ENCODE measurements at regions not wholly inside any gene's neighbourhood (a gene's known extent, or its start where the extent isn't known, plus 50 kb on each side); places are given as distances from the start of the nearest gene placed in this dataset.

GRCh38 chr10:107901076-107901475, 736.6 kb upstream of the SORCS1 start:
- TF ChIP-seq CTCF (IDR thresholded peaks at IDR 0.05; ENCODE audit: low read depth, low read length), result no peak
- Histone ChIP-seq H3K4me3 (ENCODE audit: low read depth, low read length) (no peak overlapping the region), H3K27me3 (ENCODE audit: control insufficient read depth, insufficient read depth, low read length) (no peaks in the 10 kb centered on the region), H3K27ac (ENCODE audit: low read depth, low read length) (no peak overlapping the region), H3K9me3 (ENCODE audit: control insufficient read depth, insufficient read depth, low read length) (peaks cover 7% of the 10 kb centered on the region; the same call in 1 of the 2 replicates)
- DNase-seq (ENCODE audit: low read depth, low spot score), result no peak
- CTCF ChIA-PET, result no interaction called here
- POLR2A ChIA-PET, result no interaction called here

- no peaks in the 10 kb centered on the region for H3K27me3 ChIP-seq (ENCODE audit: control insufficient read depth, insufficient read depth, low read length)
- H3K9me3 ChIP-seq (ENCODE audit: control insufficient read depth, insufficient read depth, low read length), result peaks cover 7% of the 10 kb centered on the region; the same call in 1 of the 2 replicates
- TF ChIP-seq CTCF (IDR thresholded peaks at IDR 0.05; ENCODE audit: low read depth, low read length), result no peak
- DNase-seq (ENCODE audit: low read depth, low spot score), result no peak
- ChIA-PET CTCF (no interaction called here), POLR2A (no interaction called here)
- no peak overlapping the region for H3K27ac ChIP-seq (ENCODE audit: low read depth, low read length)
- H3K4me3 ChIP-seq (ENCODE audit: low read depth, low read length), result no peak overlapping the region
Measured at GRCh38 chr10:107900131-107900530, 735.6 kb upstream of the SORCS1 start.

DNA sequence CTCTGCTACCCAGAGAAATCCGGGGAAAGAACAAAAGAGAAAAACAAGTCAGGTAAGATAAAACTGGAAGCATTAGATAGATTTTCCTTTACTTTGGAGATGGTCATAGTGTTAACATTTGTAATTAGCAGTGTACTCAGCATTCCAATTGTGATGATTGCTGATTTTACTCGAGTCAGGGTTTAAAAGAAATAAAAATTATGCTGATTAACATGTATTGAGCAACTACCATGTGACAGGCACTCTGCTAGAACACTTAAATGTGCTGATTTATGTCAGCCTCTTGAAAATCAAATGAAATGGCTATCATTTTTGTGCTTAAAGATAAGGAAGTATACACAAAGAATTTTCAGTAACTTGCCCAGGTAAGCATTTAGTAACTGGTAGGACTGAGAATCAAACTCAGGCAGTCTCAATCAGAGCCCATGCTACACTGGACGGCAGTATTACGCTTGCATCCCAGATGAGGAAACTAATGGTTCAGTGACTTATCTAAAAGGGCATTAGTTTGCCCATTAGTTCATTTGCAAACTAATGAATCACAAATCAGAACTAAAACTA, 735.1 kb upstream of the SORCS1 start:
- TF ChIP-seq CTCF (IDR thresholded peaks at IDR 0.05; ENCODE audit: low read depth, low read length), result no peak
- ChIA-PET CTCF (no interaction called here), POLR2A (no interaction called here)
- Histone ChIP-seq H3K27me3 (ENCODE audit: control insufficient read depth, insufficient read depth, low read length) (no peaks in the 10 kb centered on the region), H3K9me3 (ENCODE audit: control insufficient read depth, insufficient read depth, low read length) (peaks cover 7% of the 10 kb centered on the region; the same call in 1 of the 2 replicates), H3K27ac (ENCODE audit: low read depth, low read length) (no peak overlapping the region), H3K4me3 (ENCODE audit: low read depth, low read length) (no peak overlapping the region)
- DNase-seq (ENCODE audit: low read depth, low spot score), result no peak

DNA sequence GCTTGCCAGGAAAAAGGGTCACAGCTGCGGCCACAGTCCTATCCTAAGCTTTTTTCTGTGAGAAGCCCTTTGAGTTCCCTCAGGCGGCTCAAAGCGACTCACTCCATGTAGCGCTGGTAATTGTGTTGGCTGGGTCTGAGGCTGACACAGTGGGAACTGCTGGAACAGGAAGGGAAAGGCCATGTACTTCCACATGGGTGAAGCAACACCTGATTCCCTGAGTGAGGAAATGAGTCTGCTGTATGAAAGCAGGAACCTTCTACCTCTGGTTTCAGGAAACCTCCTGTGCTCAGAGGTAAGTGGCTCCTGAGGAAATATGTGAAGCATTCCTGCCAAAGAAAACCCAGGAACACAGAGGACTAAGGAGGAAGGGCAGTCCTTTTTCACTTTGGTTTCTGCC, 734.6 kb upstream of the SORCS1 start:
- Histone ChIP-seq H3K27me3 (ENCODE audit: control insufficient read depth, insufficient read depth, low read length) (no peaks in the 10 kb centered on the region), H3K27ac (ENCODE audit: low read depth, low read length) (no peak overlapping the region), H3K4me3 (ENCODE audit: low read depth, low read length) (no peak overlapping the region), H3K9me3 (ENCODE audit: control insufficient read depth, insufficient read depth, low read length) (peaks cover 7% of the 10 kb centered on the region; the same call in 1 of the 2 replicates)
- POLR2A ChIA-PET, result no interaction called here
- DNase-seq (ENCODE audit: low read depth, low spot score), result no peak
- CTCF ChIA-PET, result no interaction called here
- TF ChIP-seq CTCF (IDR thresholded peaks at IDR 0.05; ENCODE audit: low read depth, low read length), result no peak

GRCh38 chr10:107898392-107898791, 733.9 kb upstream of the SORCS1 start:
- Histone ChIP-seq H3K27ac (ENCODE audit: low read depth, low read length) (no peak overlapping the region), H3K4me3 (ENCODE audit: low read depth, low read length) (no peak overlapping the region), H3K9me3 (ENCODE audit: control insufficient read depth, insufficient read depth, low read length) (peaks cover 7% of the 10 kb centered on the region; the same call in 1 of the 2 replicates), H3K27me3 (ENCODE audit: control insufficient read depth, insufficient read depth, low read length) (no peaks in the 10 kb centered on the region)
- TF ChIP-seq CTCF (IDR thresholded peaks at IDR 0.05; ENCODE audit: low read depth, low read length), result no peak
- ChIA-PET CTCF (interaction anchor here (0.6 kb wide), 1 partner anchor 51 kb away, joined by 7 read pairs; no protein-coding TSS in a partner anchor), POLR2A (no interaction called here)
- DNase-seq (ENCODE audit: low read depth, low spot score), result no peak
